Embryonic facial prominence (tissue), 1 donor: ENCODE measurements at regions not wholly inside any gene's neighbourhood (a gene's known extent, or its start where the extent isn't known, plus 50 kb on each side); places are given as distances from the start of the nearest gene placed in this dataset.

Experiments
- DNase-seq: peaks from one replicate; pipeline ENCODE4 v3.0.0-alpha.2; 2016; ENCODE audit errors: extremely low spot score

- DNase-seq, result no peak
These were observed 60.4 kb upstream of the RPH3AL start for GRCh38 chr17:413016-413350.

- peak; percentile 40 for DNase-seq
These were observed 59.8 kb upstream of the RPH3AL start for GRCh38 chr17:412211-413015.

GRCh38 chr17:411421-412120 is 59.0 kb upstream of the RPH3AL start:
- DNase-seq, result no peak

GRCh38 chr17:410543-411401 is 58.2 kb upstream of the RPH3AL start:
- no peak for DNase-seq

- peak; percentile 99 for DNase-seq
These were observed 57.4 kb upstream of the RPH3AL start for GRCh38 chr17:409848-410542.

- DNase-seq, result no peak
These were observed 56.8 kb upstream of the RPH3AL start for GRCh38 chr17:409308-409847.

GRCh38 chr17:404703-405102 is 52.1 kb upstream of the RPH3AL start:
- no peak for DNase-seq
